Testis (tissue), 2 donors: ENCODE measurements at regions not wholly inside any gene's neighbourhood (a gene's known extent, or its start where the extent isn't known, plus 50 kb on each side); places are given as distances from the start of the nearest gene placed in this dataset.
"Not testable (repeated sequence)": the region's sequence is repeated elsewhere in the genome, so short reads cannot be mapped to it uniquely, and the experiment has no call there.

Experiments
- CTCF ChIP-seq, 3 experiments: fragments of 450-650 bp in 2 of 3; fragments of 200-600 bp in 1 of 3; sonication (generic) in 1 of 3; IDR thresholded peaks; one replicate each; pipeline ENCODE4 v1.5.1; 2016 to 2019; ENCODE audit warnings: antibody characterized with exemption in 3 of 3, mild to moderate bottlenecking in 2 of 3, moderate library complexity in 1 of 3
- POLR2A ChIP-seq: fragments of 450-650 bp; IDR thresholded peaks from one replicate; pipeline ENCODE4 v1.6.1; 2017; ENCODE audit warnings: antibody characterized with exemption, mild to moderate bottlenecking, moderate library complexity

- TF ChIP-seq CTCF (IDR thresholded peaks at IDR 0.05); POLR2A: not testable (repeated sequence)
Observed at GRCh38 chr7:6979456-6979855, 153.4 kb upstream of the CCZ1B start.
